Thoracic aorta (tissue), 2 donors: ENCODE measurements at regions not wholly inside any gene's neighbourhood (a gene's known extent, or its start where the extent isn't known, plus 50 kb on each side); places are given as distances from the start of the nearest gene placed in this dataset.

Experiments
- ATAC-seq: fragments of 150-250 bp; one replicate; pipeline ENCODE4 v1.8.0; 2017; ENCODE audit warnings: low read depth; ENCODE audit not compliant: insufficient number of reproducible peaks, low FRiP score
- DNase-seq: peaks from one replicate; pipeline ENCODE4 v3.0.0-alpha.2; 2020; ENCODE audit warnings: low spot score
- H3K27ac ChIP-seq, 2 donors: fragments of 200-600 bp; sonication (generic); 1 replicate in 1 of 2; 2 replicates in 1 of 2; pipeline ENCODE4 v1.5.1; 2016; ENCODE audit warnings: mild to moderate bottlenecking in 2 of 2, moderate library complexity in 2 of 2
- H3K27me3 ChIP-seq: fragments of 200-600 bp; sonication (generic); replicated peaks from 2 replicates; pipeline ENCODE4 v1.6.0; 2016; ENCODE audit warnings: mild to moderate bottlenecking; ENCODE audit not compliant: insufficient read depth
- H3K36me3 ChIP-seq: fragments of 200-600 bp; sonication (generic); one replicate; pipeline ENCODE4 v1.5.1; 2016
- H3K4me1 ChIP-seq, 2 donors: fragments of 200-600 bp; sonication (generic); 1 replicate in 1 of 2; 2 replicates in 1 of 2; pipeline versions ENCODE4 v1.5.1 to v1.6.0; 2016; ENCODE audit warnings: low read depth in 2 of 2, mild to moderate bottlenecking in 1 of 2; ENCODE audit not compliant: control insufficient read depth in 1 of 2
- H3K4me3 ChIP-seq: fragments of 200-600 bp; sonication (generic); 2 replicates; pipeline ENCODE4 v1.5.1; 2016; ENCODE audit warnings: mild to moderate bottlenecking
- H3K9me3 ChIP-seq: fragments of 200-600 bp; sonication (generic); 2 replicates; pipeline ENCODE4 v1.5.1; 2016
- TF ChIP-seq, protein P1 (sequence below): fragments of 200-600 bp; sonication (generic); IDR thresholded peaks from one replicate; pipeline ENCODE4 v1.5.1; 2019; ENCODE audit warnings: antibody characterized with exemption

GRCh38 chr1:60895701-60896100 is 186.7 kb upstream of the NFIA start:
- H3K27me3 ChIP-seq, result no peaks in the 10 kb centered on the region
- no peak for DNase-seq
- no peak for ATAC-seq
- H3K4me1 ChIP-seq, result peaks cover 3 to 14% of the 10 kb centered on the region in 2 donors
- H3K9me3 ChIP-seq, result no peaks in the 10 kb centered on the region
- TF ChIP-seq, protein P1, sequence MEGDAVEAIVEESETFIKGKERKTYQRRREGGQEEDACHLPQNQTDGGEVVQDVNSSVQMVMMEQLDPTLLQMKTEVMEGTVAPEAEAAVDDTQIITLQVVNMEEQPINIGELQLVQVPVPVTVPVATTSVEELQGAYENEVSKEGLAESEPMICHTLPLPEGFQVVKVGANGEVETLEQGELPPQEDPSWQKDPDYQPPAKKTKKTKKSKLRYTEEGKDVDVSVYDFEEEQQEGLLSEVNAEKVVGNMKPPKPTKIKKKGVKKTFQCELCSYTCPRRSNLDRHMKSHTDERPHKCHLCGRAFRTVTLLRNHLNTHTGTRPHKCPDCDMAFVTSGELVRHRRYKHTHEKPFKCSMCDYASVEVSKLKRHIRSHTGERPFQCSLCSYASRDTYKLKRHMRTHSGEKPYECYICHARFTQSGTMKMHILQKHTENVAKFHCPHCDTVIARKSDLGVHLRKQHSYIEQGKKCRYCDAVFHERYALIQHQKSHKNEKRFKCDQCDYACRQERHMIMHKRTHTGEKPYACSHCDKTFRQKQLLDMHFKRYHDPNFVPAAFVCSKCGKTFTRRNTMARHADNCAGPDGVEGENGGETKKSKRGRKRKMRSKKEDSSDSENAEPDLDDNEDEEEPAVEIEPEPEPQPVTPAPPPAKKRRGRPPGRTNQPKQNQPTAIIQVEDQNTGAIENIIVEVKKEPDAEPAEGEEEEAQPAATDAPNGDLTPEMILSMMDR, result no peak
- H3K4me3 ChIP-seq, result no peak overlapping the region
- no peak overlapping the region for H3K27ac ChIP-seq
- H3K36me3 ChIP-seq, result no peaks in the 10 kb centered on the region

DNA sequence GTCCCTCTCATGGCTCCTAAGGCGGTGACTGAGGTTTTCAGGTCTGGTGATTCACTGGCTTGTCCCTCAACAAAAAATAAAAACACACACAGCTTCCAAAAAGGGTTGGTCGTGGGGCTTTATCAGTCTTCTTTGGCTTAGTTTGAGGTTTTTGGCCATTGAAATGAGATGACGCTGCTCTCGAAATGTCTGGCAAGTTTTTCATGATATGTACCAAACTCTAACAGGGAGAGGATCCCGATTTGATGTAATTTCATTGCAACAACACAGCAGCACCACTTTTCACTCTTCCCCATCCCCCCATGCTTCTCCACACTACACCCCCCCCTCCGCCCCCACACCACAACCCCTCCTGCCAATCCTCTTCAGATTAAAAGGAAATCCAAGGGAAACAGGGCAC is 187.1 kb upstream of the NFIA start:
- Histone ChIP-seq H3K4me1 (peaks cover 3 to 17% of the 10 kb centered on the region in 2 donors), H3K27ac (no peak overlapping the region), H3K36me3 (no peaks in the 10 kb centered on the region), H3K9me3 (no peaks in the 10 kb centered on the region), H3K27me3 (no peaks in the 10 kb centered on the region), H3K4me3 (no peak overlapping the region)
- TF ChIP-seq, protein P1, result no peak
- ATAC-seq (no peak), DNase-seq (no peak)

DNA sequence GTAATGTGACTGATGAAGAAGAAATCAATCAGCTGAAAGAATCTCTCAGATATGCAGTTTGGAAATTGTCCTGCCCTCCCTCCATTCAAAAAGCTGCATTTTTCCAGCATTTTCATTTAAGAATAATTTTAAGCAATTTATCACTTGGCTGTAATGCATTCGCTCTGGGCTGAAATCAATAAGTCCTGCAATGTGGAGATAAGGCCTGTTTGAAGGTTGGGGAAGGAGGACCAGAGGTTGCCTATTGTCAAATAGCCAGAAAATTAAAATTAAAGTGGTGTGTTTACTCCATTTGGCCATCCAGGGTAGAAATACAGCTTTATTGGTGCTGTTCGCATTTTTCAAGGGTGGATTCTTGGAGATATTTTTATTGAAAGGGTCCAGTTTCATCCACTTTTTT is 187.6 kb upstream of the NFIA start:
- DNase-seq (no peak), ATAC-seq (no peak)
- Histone ChIP-seq H3K4me1 (peaks cover 3 to 18% of the 10 kb centered on the region in 2 donors), H3K9me3 (no peaks in the 10 kb centered on the region), H3K27ac (no peak overlapping the region), H3K27me3 (no peaks in the 10 kb centered on the region), H3K4me3 (no peak overlapping the region), H3K36me3 (no peaks in the 10 kb centered on the region)
- TF ChIP-seq, protein P1, result no peak

- Histone ChIP-seq H3K4me3 (no peak overlapping the region), H3K27me3 (no peaks in the 10 kb centered on the region), H3K27ac (no peak overlapping the region), H3K4me1 (peaks cover 3 to 18% of the 10 kb centered on the region in 2 donors), H3K36me3 (no peaks in the 10 kb centered on the region), H3K9me3 (no peaks in the 10 kb centered on the region)
- no peak for ATAC-seq
- DNase-seq, result no peak
- TF ChIP-seq, protein P1, result no peak
Measured at GRCh38 chr1:60894130-60894529, 188.2 kb upstream of the NFIA start.

DNA sequence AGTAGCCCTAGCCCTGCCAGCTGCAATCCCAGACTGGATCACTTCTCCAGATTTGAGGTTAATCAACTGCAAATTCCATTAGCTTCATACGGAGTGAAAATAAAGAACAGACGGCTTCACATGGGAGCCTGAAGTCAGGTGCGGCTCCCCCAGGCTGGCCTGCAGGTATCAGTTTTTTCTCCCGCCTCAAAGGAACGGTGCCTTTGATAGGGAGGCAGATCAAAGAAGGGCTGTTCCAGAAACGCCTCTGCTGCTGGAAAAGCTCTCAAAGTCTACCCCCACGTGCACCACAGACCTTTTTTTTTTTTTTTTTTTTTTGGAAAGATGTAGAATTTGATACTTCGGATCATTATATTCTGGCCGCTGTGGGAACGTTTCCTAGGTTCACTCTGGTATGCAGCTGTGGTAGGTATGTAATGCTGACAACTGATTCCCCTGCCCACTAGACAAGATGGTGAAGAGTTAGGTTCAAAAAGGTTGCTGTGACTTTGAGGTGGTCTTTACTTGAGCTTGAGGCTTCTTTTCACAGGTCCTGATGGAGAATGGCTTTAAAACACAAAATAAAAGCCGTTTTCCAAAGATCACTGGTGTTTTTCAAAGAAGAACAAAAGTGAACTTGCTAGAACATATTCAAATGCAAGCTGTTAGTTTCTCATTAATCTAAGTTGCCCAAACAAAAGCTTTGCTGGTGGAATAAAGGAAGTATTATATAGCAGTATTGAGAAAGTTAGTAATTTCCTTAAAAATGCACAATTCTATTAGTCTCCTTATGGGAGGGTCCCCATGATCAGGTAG is 189.0 kb upstream of the NFIA start:
- ATAC-seq, result no peak
- Histone ChIP-seq H3K4me3 (no peak overlapping the region), H3K4me1 (peaks cover 3 to 18% of the 10 kb centered on the region in 2 donors), H3K9me3 (no peaks in the 10 kb centered on the region), H3K27me3 (no peaks in the 10 kb centered on the region), H3K36me3 (no peaks in the 10 kb centered on the region), H3K27ac (no peak overlapping the region)
- TF ChIP-seq, protein P1, result no peak
- DNase-seq, result no peak
